HCT116 (cell line): ENCODE measurements at regions not wholly inside any gene's neighbourhood (a gene's known extent, or its start where the extent isn't known, plus 50 kb on each side); places are given as distances from the start of the nearest gene placed in this dataset.
"Not testable (repeated sequence)": the region's sequence is repeated elsewhere in the genome, so short reads cannot be mapped to it uniquely, and the experiment has no call there.

ENCODE experiments used
- ATAC-seq: fragments of 200-7000 bp; cut with Tn5 transposase; 2 replicates; pipeline ENCODE4 v1.9.1; 2020; ENCODE audit warnings: mild to moderate bottlenecking, moderate library complexity
- BruUV-seq: library from RNA; stranded (reverse); fragments of 400-500 nt; replicated peaks from 2 replicates; lab custom pipeline; 2021; lab: Mats Ljungman, UMichigan
- CTCF ChIA-PET: fragments of 300-600 bp; sonication (Branson Sonifier 250); formaldehyde crosslinking; loops from one replicate; lab custom pipeline; 2021; ENCODE audit warnings: antibody characterized with exemption; lab: Charles Lee
- POLR2A ChIA-PET: fragments of 300-600, 350-600 bp; sonication (Branson Sonifier 250); formaldehyde crosslinking; loops from one replicate; lab custom pipeline; 2021; ENCODE audit warnings: antibody characterized with exemption; lab: Charles Lee
- RAD21 ChIA-PET, 2 experiments: fragments of 300-600 bp; sonication (Branson Sonifier 250); formaldehyde crosslinking; loops; one replicate each; lab custom pipeline; 2023; ENCODE audit warnings: low total read pairs in 2 of 2; ENCODE audit not compliant: uncharacterized antibody in 2 of 2, unreplicated experiment in 2 of 2, low non-redundant PET in 1 of 2; lab: Charles Lee
- DNase-seq: peaks from one replicate; pipeline ENCODE4 v3.0.0-alpha.2; 2010; ENCODE audit warnings: low read depth, low spot score
- H2AFZ ChIP-seq: fragments of 200-600 bp; shearing (Covaris generic), sonication (generic); 2 replicates; pipeline ENCODE4 v1.6.1; 2017; ENCODE audit warnings: low read depth, mixed run types, mixed read lengths, antibody characterized with exemption, low read length; ENCODE audit not compliant: poor library complexity, severe bottlenecking
- H3K27ac ChIP-seq: 2 replicates; pipeline ENCODE4 v1.5.1; 2012; ENCODE audit warnings: low read depth, low read length
- H3K27me3 ChIP-seq: fragments of 200-600 bp; sonication (generic); 2 replicates; pipeline ENCODE4 v1.6.1; 2016; ENCODE audit warnings: mixed run types, low read length, mixed read lengths; ENCODE audit not compliant: insufficient read depth
- H3K36me3 ChIP-seq, 2 experiments: fragments of 200-500 bp in 1 of 2; fragments of 200-600 bp in 1 of 2; sonication (Bioruptor generic) in 1 of 2; sonication (generic) in 1 of 2; 2 replicates each; pipeline versions ENCODE4 v1.5.1 to v1.6.1; 2014 to 2016; ENCODE audit warnings: low read length in 2 of 2, inconsistent platforms in 1 of 2, mixed read lengths in 1 of 2, mixed run types in 1 of 2; ENCODE audit not compliant: insufficient read depth in 2 of 2, control insufficient read depth in 1 of 2
- H3K4me1 ChIP-seq, 2 experiments: fragments of 200-600 bp in 1 of 2; sonication (generic) in 1 of 2; 2 replicates each; pipeline versions ENCODE4 v1.5.1 to v1.6.1; 2012 to 2017; ENCODE audit warnings: low read length in 2 of 2, inconsistent platforms in 1 of 2, mild to moderate bottlenecking in 1 of 2, mixed read lengths in 1 of 2, mixed run types in 1 of 2, moderate library complexity in 1 of 2; ENCODE audit not compliant: insufficient read depth in 2 of 2, control insufficient read depth in 1 of 2
- H3K4me2 ChIP-seq: fragments of 200-600 bp; sonication (generic); 2 replicates; pipeline ENCODE4 v1.6.1; 2017; ENCODE audit warnings: mixed run types, low read length, mixed read lengths
- H3K4me3 ChIP-seq, 2 experiments: fragments of 200-600 bp in 1 of 2; sonication (generic) in 1 of 2; replicated peaks in 1 of 2; 2 replicates each; pipeline ENCODE4 v1.5.1; 2011 to 2016; ENCODE audit warnings: low read length in 2 of 2, control low read depth in 1 of 2, low read depth in 1 of 2, mild to moderate bottlenecking in 1 of 2, mixed read lengths in 1 of 2, mixed run types in 1 of 2
- H3K79me2 ChIP-seq: fragments of 200-600 bp; sonication (generic); 2 replicates; pipeline ENCODE4 v1.6.1; 2017; ENCODE audit warnings: mild to moderate bottlenecking, mixed run types, low read length, moderate library complexity, mixed read lengths; ENCODE audit not compliant: insufficient read depth
- H3K9ac ChIP-seq: fragments of 200-600 bp; sonication (generic); 2 replicates; pipeline ENCODE4 v1.6.1; 2016; ENCODE audit warnings: low read length, mixed read lengths
- H3K9me2 ChIP-seq: fragments of 200-600 bp; sonication (generic), shearing (Covaris generic); 2 replicates; pipeline ENCODE4 v1.6.1; 2017; ENCODE audit warnings: mixed run types, mild to moderate bottlenecking, moderate library complexity; ENCODE audit not compliant: insufficient read depth
- H3K9me3 ChIP-seq, 2 experiments: fragments of 200-500 bp in 1 of 2; fragments of 200-600 bp in 1 of 2; sonication (Bioruptor generic) in 1 of 2; sonication (generic) in 1 of 2; 2 replicates each; pipeline ENCODE4 v1.6.1; 2014 to 2017; ENCODE audit warnings: low read length in 2 of 2, mixed read lengths in 2 of 2, inconsistent platforms in 1 of 2, low read depth in 1 of 2, mild to moderate bottlenecking in 1 of 2, mixed run types in 1 of 2, moderate library complexity in 1 of 2; ENCODE audit not compliant: control insufficient read depth in 1 of 2, insufficient read depth in 1 of 2
- H4K20me1 ChIP-seq: fragments of 200-600 bp; sonication (generic), shearing (Covaris generic); 2 replicates; pipeline ENCODE4 v1.6.1; 2017; ENCODE audit warnings: mixed run types, mild to moderate bottlenecking, moderate library complexity; ENCODE audit not compliant: insufficient read depth
- CBX3 ChIP-seq: IDR thresholded peaks from 2 replicates; pipeline ENCODE4 v1.6.1; 2012; ENCODE audit warnings: low read depth
- CEBPB ChIP-seq: IDR thresholded peaks from 2 replicates; pipeline ENCODE4 v1.6.1; 2012; ENCODE audit warnings: low read depth
- ELF1 ChIP-seq: IDR thresholded peaks from 2 replicates; pipeline ENCODE4 v1.6.1; 2012; ENCODE audit warnings: low read depth, borderline replicate concordance
- EZH2phosphoT487 ChIP-seq: fragments of 200-600 bp; IDR thresholded peaks from 2 replicates; pipeline ENCODE4 v1.6.1; 2018; ENCODE audit warnings: antibody characterized with exemption, borderline replicate concordance
- FOSL1 ChIP-seq: IDR thresholded peaks from 2 replicates; pipeline ENCODE4 v1.6.1; 2012; ENCODE audit warnings: low read depth
- JUND ChIP-seq: IDR thresholded peaks from 2 replicates; pipeline ENCODE4 v1.6.1; 2012
- POLR2A ChIP-seq: IDR thresholded peaks from 2 replicates; pipeline ENCODE4 v1.7.0; 2011; ENCODE audit warnings: borderline replicate concordance; ENCODE audit not compliant: insufficient read depth, insufficient read length; ENCODE audit errors: extremely low read depth
- POLR2AphosphoS5 ChIP-seq: IDR thresholded peaks from 2 replicates; pipeline ENCODE4 v1.6.1; 2011; ENCODE audit warnings: mild to moderate bottlenecking, low read depth, low read length, moderate library complexity
- RAD21 ChIP-seq: IDR thresholded peaks from 2 replicates; pipeline ENCODE4 v1.6.1; 2012; ENCODE audit warnings: low read depth, mild to moderate bottlenecking
- SRF ChIP-seq: IDR thresholded peaks from 2 replicates; pipeline ENCODE4 v1.6.1; 2012; ENCODE audit warnings: low read depth
- TCF7L2 ChIP-seq: IDR thresholded peaks from 2 replicates; pipeline ENCODE4 v1.7.0; 2011; ENCODE audit warnings: borderline replicate concordance, inconsistent platforms; ENCODE audit not compliant: insufficient read depth, insufficient read length; ENCODE audit errors: extremely low read depth
- YY1 ChIP-seq: IDR thresholded peaks from 2 replicates; pipeline ENCODE4 v1.6.1; 2011; ENCODE audit warnings: low read length, low read depth, moderate library complexity, mild to moderate bottlenecking; ENCODE audit not compliant: insufficient replicate concordance; ENCODE audit errors: extremely low read depth
- ZFX ChIP-seq: fragments of 450-650 bp; IDR thresholded peaks from 2 replicates; pipeline ENCODE4 v1.6.1; 2017
- ZNF274 ChIP-seq: fragments of 200-500 bp; sonication (Bioruptor generic); IDR thresholded peaks from 2 replicates; pipeline ENCODE4 v1.6.1; 2014; ENCODE audit warnings: mild to moderate bottlenecking, low read depth, low read length, inconsistent platforms
- intact Hi-C: fragments of 100-400 bp; cut with micrococcal nuclease; formaldehyde crosslinking; loops from 2 replicates; pipeline ENCODE4 v1.10.0; 2022
- TF ChIP-seq, protein P1 (sequence below): IDR thresholded peaks from 2 replicates; pipeline ENCODE4 v1.6.1; 2012
- TF ChIP-seq, protein P2 (sequence below): IDR thresholded peaks from 2 replicates; pipeline ENCODE4 v1.6.1; 2012; ENCODE audit warnings: low read depth
- TF ChIP-seq, protein P3 (sequence below): IDR thresholded peaks from 2 replicates; pipeline ENCODE4 v1.6.1; 2012
- TF ChIP-seq, protein P4 (sequence below), 3 experiments: fragments of 200-600 bp in 1 of 3; sonication (generic) in 1 of 3; IDR thresholded peaks in 2 of 3; conservative IDR thresholded peaks in 1 of 3; 2 replicates each; pipeline ENCODE4 v1.5.1; 2012 to 2017; ENCODE audit warnings: low read depth in 2 of 3, low read length in 2 of 3, antibody characterized with exemption in 1 of 3, borderline replicate concordance in 1 of 3, control low read depth in 1 of 3, mild to moderate bottlenecking in 1 of 3, mixed read lengths in 1 of 3, mixed run types in 1 of 3, moderate library complexity in 1 of 3; ENCODE audit not compliant: insufficient read depth in 1 of 3

DNA sequence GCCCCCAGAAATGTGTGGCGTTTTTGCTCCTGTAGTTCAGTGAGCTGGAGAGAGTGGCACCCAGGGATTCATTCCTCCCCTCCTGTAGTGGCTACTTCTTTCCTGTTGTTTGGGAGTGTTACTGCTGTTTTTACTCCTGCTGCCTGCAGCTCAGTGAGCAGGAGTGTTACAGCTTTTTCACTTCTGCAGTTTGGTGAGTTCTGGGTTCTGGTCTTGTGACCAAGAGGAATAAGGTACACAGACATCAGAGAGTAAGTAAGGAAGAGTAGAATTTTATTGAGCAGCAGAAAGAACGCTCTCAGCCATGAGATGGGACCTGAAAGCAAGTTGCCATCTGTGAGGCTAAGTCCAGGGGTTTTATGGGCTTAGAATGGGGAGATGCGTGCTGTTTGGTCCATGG, 966.3 kb upstream of the CITED2 start:
- Histone ChIP-seq H3K27ac (no peak overlapping the region), H3K27me3 (no peaks in the 10 kb centered on the region), H3K9me2 (no peaks in the 10 kb centered on the region), H4K20me1 (no peaks in the 10 kb centered on the region), H2AFZ (no peak overlapping the region), H3K4me3 (no peak overlapping the region), H3K9me3 (no peaks in the 10 kb centered on the region), H3K36me3 (no peaks in the 10 kb centered on the region), H3K9ac (no peak overlapping the region), H3K4me2 (no peak overlapping the region), H3K79me2 (no peaks in the 10 kb centered on the region), H3K4me1 (no peaks in the 10 kb centered on the region)
- intact Hi-C loops = no loop called here
- DNase-seq = no peak
- ChIA-PET POLR2A (no interaction called here), RAD21 (no interaction called here), CTCF (no interaction called here)
- no peak for ATAC-seq
- TF ChIP-seq POLR2A (no peak), YY1 (no peak), SRF (no peak), FOSL1 (no peak), POLR2AphosphoS5 (no peak), RAD21 (no peak), ZNF274 (no peak), ELF1 (no peak), TCF7L2 (no peak), ZFX (no peak), EZH2phosphoT487 (no peak), CBX3 (no peak), CEBPB (no peak), JUND (no peak)
- TF ChIP-seq, protein P1, sequence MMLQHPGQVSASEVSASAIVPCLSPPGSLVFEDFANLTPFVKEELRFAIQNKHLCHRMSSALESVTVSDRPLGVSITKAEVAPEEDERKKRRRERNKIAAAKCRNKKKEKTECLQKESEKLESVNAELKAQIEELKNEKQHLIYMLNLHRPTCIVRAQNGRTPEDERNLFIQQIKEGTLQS = no peak
- TF ChIP-seq, protein P2, sequence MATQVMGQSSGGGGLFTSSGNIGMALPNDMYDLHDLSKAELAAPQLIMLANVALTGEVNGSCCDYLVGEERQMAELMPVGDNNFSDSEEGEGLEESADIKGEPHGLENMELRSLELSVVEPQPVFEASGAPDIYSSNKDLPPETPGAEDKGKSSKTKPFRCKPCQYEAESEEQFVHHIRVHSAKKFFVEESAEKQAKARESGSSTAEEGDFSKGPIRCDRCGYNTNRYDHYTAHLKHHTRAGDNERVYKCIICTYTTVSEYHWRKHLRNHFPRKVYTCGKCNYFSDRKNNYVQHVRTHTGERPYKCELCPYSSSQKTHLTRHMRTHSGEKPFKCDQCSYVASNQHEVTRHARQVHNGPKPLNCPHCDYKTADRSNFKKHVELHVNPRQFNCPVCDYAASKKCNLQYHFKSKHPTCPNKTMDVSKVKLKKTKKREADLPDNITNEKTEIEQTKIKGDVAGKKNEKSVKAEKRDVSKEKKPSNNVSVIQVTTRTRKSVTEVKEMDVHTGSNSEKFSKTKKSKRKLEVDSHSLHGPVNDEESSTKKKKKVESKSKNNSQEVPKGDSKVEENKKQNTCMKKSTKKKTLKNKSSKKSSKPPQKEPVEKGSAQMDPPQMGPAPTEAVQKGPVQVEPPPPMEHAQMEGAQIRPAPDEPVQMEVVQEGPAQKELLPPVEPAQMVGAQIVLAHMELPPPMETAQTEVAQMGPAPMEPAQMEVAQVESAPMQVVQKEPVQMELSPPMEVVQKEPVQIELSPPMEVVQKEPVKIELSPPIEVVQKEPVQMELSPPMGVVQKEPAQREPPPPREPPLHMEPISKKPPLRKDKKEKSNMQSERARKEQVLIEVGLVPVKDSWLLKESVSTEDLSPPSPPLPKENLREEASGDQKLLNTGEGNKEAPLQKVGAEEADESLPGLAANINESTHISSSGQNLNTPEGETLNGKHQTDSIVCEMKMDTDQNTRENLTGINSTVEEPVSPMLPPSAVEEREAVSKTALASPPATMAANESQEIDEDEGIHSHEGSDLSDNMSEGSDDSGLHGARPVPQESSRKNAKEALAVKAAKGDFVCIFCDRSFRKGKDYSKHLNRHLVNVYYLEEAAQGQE = no peak
- TF ChIP-seq, protein P3, sequence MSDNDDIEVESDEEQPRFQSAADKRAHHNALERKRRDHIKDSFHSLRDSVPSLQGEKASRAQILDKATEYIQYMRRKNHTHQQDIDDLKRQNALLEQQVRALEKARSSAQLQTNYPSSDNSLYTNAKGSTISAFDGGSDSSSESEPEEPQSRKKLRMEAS = no peak
- TF ChIP-seq, protein P4, sequence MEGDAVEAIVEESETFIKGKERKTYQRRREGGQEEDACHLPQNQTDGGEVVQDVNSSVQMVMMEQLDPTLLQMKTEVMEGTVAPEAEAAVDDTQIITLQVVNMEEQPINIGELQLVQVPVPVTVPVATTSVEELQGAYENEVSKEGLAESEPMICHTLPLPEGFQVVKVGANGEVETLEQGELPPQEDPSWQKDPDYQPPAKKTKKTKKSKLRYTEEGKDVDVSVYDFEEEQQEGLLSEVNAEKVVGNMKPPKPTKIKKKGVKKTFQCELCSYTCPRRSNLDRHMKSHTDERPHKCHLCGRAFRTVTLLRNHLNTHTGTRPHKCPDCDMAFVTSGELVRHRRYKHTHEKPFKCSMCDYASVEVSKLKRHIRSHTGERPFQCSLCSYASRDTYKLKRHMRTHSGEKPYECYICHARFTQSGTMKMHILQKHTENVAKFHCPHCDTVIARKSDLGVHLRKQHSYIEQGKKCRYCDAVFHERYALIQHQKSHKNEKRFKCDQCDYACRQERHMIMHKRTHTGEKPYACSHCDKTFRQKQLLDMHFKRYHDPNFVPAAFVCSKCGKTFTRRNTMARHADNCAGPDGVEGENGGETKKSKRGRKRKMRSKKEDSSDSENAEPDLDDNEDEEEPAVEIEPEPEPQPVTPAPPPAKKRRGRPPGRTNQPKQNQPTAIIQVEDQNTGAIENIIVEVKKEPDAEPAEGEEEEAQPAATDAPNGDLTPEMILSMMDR (IDR thresholded peaks at IDR 0.05 in 2 of 3, conservative IDR thresholded peaks at IDR 0.05 in 1 of 3; ENCODE audit: borderline replicate concordance in 1 of 3, insufficient read depth in 1 of 3, low read depth in 2 of 3, low read length in 2 of 3) = no peak
- BruUV-seq = no TSS peak

DNA sequence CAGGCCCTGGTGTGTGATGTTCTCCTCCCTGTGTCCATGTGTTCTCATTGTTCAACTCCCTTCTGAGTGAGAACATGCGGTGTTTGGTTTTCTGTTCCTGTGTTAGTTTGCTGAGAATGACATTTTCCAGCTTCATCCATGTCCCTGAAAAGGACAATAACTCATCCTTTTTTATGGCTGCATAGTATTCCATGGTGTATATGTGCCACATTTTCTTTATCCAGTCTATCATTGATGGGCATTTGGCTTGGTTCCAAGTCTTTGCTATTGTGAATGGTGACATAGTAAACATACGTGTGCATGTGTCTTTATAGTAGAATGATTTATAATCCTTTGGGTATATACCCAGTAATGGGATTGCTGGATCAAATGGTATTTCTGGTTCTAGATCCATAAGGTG, 964.6 kb upstream of the CITED2 start:
- intact Hi-C loops, H3K4me3 ChIP-seq, H3K4me2 ChIP-seq, H3K79me2 ChIP-seq, RAD21 ChIA-PET, H3K9me3 ChIP-seq, POLR2A ChIA-PET, H3K9me2 ChIP-seq, H3K4me1 ChIP-seq, H3K9ac ChIP-seq, BruUV-seq, H2AFZ ChIP-seq, DNase-seq, H3K36me3 ChIP-seq, H3K27ac ChIP-seq, H3K27me3 ChIP-seq, ATAC-seq, CTCF ChIA-PET, H4K20me1 ChIP-seq: not testable (repeated sequence)
